NCI-H2196 (cell line): ENCODE measurements at regions not wholly inside any gene's neighbourhood (a gene's known extent, or its start where the extent isn't known, plus 50 kb on each side); places are given as distances from the start of the nearest gene placed in this dataset.

Source experiments
- DNase-seq: peaks from one replicate; lab custom pipeline; 2025; ENCODE audit not compliant: unreplicated experiment; lab: John Stamatoyannopoulos, UW

DNA sequence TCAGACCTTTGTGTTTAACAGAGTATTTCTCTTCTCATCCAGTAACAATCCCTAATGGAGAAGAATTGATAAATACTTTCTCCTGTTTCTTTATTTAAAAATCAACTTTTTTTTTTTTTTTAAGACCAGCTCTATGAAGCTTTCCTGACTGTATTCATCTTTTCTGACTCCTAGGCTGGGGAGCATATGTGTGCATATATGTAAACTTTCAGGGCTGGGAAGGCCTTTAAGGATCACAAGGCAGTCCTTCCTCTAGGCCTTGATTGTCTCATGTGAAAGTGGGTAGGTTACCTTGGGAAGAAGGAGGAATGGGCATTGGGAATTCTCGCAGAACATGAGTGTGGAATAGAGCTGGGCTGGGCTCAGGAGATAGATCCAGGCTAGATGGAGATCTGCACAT, 292.9 kb upstream of the SALL1 start:
- DNase-seq: no peak

DNA sequence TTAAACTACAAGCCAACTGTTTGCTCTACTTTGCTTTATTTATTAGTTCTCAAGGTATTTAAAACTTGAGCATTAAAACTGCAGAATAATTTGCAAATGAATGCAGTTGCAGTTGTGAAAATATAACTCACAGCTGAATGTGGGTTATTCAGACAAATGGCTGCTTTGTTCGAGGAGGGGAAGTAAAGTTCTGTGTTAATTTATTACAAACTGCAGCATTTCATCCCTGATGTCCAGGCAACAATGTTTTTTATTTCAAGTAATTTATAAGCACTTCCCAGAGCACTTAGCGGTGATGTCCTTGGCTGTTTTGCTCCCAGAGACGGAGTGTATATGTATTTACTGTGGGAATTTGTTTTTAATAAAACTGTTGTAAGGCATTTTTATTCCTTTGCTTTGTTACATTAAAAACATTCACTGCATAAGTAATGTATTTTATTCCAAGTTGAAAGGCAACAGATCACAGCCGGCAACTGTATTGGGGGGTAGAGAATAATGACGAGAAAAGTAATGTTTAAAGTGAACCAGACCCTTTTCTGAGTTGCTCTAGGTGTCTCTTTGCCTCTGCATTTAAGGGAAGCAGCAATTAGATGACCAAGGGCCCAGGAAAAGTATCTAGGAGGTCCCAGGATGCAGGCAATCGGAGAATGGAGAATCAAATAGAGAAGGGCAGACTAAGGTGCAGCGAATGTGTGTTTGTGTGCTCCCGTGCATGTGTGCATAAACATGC, 291.2 kb upstream of the SALL1 start:
- DNase-seq: no peak

DNA sequence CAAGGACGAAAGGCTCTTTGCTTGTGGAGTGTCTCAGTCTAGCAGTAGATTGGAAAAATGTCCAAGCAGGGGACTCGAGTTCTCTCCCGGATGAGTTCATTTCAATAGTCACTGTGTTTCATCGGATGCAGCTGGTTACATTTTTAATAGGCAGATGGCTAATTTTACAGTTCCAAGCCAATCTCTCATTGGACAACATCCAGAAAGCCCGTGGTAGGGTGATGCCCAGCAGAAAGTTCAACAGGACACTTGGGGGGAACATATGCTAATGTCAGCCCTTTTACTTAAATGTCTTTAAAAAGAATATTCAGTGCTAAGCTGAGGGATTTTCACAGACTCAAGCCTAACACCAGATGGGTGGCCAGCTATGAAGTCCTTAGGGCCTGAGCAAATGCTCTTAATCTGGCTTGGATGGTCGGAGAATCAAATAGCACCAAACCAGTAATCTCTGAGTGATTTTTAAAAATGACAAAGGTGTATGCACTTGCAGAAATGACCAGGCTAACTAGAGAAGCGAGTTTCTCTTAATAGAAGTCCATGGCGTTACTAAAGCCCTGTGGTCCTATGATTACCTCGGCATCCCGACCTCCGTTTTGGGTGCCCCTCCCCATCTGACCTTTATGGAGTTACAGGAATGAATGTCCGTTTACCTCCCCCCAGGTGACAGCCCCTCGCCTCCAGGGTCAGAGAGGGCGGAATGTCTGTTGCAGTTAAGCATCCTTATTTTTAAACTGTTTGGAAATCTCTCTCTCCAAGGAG, 289.2 kb upstream of the SALL1 start:
- DNase-seq: no peak

DNA sequence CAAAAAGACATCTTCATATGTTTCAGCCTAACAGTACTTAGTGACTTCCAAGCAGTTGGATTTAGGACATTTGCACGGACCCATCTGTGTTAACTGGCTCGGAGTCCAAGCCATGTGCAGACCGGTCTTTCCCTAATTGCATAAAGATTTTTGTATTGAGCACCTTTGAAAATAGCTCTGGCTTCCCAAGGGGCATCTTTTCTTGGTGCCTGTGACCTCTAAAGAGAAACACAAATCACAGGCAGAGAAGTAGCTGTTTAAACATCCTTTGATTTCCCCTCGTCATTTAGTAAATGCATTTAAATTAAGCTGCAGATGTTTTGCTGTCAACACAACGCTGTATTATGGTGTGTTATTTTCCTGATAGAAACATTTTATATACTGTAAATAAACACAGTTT, 288.2 kb upstream of the SALL1 start:
- no peak for DNase-seq

DNA sequence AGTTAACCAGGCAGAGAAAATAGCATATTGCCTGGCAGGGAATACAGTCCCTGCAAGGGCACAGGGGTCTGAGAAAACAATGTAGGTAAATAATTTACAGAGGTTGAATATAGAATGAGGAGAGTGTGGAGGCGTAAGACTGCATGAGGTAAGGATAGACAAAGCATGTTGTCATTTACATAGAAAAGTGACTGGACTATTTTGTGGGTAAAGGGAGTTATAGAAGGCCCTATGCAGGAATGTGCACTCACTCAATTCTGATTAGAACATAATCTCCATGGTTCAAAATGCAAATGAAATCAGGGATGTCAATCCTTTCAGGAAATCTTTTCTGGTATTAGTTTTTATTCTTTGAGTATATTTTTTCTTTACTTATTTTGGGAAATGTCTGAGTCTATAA, 285.7 kb upstream of the SALL1 start:
- no peak for DNase-seq

DNA sequence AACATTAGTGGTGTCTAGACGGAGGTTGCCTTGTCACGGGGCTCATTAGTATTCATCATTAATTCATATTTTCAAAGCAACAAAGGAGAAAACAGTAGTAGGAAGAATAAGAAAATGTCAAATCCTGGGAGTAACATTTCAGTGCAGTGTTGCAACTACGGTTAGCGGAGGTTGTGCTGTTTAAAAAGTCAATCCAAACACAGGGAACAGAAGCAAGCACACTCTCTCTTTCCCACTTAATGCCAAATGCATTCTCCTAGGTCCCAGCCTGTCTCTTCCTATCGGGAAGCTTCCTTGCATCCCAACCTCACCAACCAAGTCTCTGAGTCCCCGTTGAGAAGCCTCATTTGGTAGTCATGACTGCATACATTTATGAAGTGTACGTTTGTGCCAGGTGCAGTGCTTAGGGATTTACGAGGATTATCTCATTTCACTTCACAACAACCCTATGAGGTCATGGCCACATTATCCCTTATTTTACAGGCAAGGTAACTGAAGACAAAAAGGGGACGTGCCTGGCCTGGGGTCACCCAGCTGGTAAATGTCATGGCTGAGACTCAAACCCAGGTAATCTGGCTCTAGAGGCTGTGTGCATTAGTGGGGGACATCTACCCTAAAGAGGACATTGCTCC, 283.6 kb upstream of the SALL1 start:
- DNase-seq: no peak

DNA sequence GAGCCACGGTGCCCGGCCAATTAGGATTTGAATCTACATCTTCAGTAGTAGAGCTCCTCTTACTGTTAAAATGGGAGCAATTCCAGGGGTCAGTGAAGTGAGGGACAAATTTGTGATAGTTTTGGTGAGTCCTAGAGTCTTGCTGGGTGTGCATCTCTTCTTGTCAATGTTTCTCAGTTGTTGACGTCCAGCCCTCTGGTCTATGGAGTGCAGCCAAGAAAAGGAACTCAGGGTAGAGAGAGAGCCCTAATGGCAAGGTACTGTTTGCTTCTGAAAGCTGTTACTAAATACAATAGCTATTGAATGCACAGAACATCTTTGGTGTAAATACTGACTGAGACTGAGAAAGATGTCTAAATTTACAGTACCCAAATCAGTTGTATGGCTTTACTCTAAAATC, 282.5 kb upstream of the SALL1 start:
- DNase-seq: no peak

DNA sequence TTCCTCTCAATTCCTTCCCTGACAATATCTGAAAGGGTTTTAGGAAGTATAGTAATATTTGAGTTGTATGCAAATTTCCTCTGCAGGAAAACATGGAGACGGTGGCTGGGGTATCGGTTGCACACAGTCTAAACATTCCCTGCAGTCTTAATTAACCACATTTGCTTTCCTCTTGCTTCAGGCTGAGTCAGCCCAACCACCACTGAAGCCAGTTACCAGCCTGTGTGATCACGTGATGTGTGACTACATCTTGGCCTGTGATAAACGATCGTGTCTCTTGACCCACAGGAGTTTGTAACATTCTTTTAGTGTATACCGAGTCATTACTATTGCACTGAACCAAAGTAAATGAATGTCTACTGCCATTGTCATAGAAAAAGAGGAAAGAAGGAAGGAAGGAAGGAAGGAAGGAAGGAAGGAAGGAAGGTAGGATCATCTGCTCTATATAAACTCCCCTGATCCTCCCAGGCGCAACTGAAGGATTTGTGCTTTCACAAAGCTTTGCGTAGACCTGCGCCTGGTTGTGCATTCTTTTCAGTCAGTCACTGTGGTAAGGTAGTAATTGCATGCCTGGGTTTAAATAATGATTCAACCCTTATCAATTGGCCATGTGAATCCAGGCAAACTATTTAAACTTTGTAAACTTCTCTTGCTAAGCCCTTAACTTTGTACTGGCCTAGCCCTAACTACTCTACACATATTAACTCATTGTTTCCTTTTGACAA, 280.6 kb upstream of the SALL1 start:
- DNase-seq: peak; percentile 2

DNA sequence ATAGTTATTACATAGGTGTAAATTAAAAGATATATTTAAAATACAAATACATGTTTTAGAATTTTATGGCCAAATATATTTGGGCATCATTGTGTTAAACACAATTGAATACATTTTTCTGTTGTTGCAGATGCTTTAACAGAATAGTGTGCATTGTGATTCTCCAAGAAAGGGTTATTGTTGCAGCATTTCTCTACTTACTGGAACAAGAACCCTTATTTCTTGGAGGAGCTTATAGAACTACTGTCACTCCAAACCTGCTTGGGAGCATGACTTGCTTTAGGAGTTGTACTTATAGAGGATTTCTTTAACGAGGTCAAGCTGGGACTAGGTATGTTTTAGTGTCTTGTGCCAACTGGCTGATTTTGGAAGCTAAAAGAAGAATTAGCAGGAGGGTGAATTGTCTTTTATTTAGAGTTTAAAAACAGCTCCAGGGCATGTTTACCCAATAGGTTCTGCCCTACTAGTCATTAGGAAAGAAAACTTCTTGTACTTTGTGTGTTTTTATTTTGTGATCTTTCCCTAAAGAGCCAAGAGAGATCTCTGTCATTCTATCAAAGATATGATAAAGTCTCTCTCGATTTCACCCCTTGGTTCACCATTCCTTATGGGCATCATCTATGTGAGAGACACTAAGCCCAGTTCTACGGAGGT, 279.8 kb upstream of the SALL1 start:
- DNase-seq: no peak

DNA sequence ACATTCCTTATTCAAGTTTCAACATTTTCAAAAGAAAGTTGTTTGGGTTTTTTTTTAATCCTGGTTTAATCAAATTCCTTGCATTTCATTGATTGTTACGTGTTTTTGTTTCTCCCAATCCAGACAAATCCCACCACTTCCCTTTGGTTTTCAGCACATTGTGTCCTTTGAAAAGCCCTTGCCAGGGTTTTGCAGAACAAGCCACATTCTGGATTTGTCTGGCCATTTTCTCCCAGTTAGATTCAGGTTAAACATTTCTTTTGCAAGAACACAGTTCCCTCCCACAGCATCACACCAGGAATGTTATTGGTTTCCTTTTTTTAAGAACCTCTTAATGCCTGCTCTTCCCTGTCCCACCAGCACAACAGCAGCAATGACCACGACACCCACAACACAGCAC, 278.0 kb upstream of the SALL1 start:
- no peak for DNase-seq

DNA sequence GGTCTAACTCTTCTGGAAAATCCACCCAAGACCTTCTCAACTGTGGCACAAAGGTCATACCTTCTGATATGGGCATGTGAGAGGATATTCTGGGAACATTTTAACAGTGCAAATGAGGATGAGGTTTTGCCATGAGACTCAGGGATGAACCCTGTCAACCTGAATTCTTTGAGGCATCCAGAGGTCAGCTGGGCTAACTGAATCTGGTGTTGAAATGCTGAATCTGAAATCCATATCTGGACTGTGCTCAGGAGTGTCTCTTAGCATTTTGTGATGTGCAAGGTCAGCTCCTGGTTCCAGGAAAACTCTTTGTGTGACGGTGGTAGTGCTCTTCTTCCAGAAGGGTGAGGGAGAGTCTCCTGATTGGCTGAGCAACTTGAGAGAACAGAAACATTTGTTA, 276.0 kb upstream of the SALL1 start:
- no peak for DNase-seq

DNA sequence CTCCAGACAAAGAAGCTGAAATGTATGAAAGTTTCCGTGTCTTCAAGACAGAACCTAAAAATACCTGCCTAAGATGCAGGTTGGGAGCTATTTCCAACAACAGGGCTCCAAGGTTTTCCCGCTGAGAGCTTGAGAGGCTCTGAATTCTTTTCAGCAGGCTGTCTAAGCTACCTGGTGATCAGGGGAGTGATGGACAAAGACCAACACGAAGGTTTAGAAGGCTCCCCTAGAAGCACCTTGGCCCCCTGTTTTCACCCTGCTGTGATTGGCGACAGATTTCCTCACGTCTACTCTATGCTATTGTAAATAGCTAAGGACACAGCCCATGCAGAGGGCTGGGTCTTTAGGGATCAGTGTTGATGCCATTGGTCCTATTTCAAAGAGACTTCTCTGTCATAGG, 275.2 kb upstream of the SALL1 start:
- no peak for DNase-seq

DNA sequence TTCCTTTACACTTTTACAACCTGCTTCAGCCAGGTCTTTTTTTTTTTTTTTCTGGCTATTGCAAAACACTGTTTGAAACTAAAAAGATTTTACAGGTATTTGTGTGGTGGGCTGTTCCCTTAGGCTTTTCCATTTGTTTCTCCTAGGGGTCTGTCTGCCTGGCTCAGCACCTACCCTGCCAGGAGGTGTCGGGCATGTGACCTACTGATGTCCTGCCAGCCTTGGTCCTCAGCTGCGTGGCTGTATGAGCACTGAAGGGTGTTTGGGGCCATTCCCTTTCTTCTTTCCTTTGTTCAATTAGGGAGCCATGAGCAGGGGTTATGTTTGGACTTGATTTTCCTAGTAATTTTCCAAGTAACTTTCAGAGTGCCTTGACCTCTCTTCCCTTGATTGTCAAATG, 269.2 kb upstream of the SALL1 start:
- no peak for DNase-seq

DNA sequence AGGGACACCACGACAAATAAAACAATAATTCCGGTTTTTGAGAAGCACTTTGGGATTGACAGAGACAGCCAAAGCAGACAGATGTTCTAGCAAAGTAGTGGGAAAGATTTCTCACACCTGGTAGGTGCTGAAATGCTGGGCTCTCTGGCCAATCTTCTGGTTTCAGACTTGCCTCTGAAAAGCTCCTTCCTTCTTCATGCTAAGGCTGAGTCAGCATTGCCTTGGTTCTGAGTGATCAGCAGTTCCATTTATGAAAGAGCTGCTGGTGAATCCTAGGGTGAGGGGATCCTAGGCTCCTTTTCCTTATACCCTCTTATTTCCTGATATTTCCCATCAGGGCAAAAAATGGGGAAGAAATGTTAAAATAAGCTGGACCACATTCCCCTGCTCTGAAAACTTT, 268.7 kb upstream of the SALL1 start:
- DNase-seq: no peak

DNA sequence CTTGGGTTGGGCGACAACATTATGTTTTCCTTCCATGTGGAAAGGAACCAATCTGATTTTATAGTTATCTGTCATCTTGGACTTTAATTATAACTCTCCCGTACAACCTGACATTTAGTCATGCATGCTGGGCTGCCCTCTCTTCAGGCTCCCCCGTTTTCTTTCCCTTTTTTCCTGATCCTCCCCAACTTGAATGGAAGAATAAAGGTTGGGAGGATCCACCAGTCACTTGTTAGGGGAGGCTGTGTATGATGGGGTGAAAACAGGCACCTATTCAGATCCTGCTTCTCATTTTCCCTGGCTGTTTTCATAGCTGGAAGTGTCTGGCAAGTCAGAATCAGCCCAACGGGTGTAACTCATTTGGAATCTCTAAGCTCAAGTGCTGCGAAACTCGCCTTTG, 267.2 kb upstream of the SALL1 start:
- DNase-seq: no peak

DNA sequence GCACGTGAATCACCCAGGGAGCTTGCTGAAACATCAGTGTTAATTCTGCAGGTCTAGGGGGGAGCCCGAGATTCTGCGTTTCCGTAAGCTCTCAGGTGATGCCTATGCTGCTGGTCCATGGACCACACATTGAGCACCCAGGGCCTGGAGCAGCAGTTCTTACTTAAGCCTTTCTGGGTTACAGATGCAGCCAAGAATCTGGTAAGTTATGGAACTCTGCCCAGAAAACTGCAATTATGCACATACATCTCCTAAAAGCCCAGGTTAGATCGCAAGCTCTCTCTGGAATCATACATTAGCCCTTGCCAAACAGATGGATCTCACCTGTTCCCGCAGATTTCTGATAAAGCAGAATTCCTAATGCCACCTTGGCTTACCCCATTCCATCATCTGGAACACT, 265.9 kb upstream of the SALL1 start:
- no peak for DNase-seq

DNA sequence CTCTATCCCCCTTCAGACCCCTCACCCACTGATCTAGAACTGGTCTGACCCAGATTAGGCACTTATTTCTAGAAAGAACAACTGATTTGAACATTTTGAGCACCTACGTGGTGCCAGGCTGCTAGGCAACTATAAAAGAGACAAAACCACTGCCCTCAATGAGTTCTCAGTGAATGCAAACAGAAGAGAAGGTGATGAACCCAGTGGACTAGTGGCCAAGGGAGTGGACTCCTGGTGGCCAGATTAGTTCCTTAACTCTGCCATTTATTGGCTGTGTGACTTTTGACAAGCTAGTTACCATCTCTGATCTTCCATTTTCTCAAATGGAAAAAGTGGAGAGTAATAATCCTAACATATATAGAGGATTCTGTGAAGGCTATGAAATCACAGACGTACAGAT, 259.1 kb upstream of the SALL1 start:
- no peak for DNase-seq

DNA sequence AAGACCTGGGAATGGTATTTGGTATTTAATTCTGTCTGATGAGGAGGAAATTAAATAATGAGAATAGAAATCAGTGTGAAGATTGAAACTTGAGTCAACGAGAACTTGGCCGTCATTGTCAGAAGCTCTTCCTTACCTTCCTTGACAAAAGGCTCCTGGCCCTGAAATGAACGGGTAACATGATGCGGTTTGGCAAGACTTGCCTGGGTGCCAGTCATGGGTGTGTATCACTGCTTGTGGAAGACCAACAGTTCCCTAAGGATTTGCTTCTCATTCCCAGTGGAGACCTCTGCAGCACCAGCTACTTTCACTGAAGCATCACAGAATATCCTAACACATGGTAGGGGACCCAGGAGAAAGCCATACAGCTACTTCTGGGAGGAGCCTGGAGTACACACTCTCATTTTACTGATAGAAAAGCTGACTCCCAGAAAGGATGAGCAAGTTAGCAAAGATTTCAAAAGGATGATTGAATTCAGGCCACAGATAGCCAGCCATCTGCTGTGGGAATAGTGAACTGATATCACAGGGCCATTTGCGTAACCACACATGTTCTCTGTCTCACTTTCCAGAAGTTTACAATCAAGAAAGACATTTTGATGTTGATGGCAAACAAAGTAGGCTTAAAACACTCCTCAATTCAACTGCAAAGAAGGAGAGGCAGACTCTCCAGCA, 258.1 kb upstream of the SALL1 start:
- peak; percentile 6 for DNase-seq

DNA sequence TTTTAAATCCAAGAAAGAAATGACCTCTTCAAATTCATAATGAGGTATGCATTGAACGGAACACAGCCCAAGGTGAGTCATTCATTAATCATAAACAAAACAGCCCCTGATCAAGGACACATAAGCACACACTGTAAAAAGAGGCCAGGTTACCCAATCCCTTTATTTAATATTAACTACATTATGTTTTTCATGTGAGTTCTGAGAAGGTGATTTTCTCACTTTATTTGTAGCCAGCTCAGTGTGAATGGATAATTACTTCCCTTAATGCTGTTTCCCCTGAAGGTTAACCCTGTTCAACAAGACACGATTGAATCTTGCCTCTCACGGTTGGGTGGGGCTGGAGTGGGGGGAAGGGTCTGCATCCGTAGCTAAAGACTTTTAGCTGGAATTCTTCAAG, 257.3 kb upstream of the SALL1 start:
- DNase-seq: no peak

DNA sequence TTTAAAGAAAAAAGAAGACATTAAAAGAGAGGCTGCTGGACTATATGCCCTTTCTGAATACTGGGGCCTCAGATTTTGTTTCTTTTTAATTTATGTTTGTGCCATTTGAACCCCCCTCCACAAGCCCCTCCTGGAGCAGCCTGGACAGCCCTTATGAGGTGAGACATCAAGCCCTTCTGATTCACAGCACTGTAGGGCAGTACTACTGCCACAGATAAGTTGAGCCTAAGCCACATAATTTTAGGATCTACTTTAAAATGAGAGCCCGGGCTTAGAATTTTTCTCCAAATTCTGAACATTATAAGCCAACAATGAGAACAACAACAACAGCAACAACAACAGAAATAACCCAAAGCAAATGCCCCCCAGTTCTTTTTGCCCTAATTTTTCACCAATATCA, 256.9 kb upstream of the SALL1 start:
- no peak for DNase-seq

DNA sequence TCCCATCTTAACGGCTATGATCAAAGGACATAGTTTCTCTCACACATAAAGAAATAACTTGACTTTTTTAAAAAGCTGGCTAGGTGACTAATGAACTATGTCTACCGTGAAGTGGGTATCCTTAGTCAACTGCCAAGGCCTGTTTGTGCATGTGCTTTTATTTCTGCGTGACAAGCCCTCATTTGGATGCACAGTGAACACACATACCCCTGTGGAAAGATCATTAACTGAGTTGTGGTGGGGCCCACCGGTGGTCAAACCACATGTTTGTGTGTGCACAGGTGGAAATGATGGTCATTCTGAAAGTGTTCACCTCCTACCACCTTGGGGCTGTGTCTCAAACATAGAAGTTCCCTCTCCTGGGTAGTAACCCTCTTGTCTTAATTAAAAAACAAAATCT, 256.1 kb upstream of the SALL1 start:
- no peak for DNase-seq
